BLaER1 (cell line): ENCODE measurements at regions not wholly inside any gene's neighbourhood (a gene's known extent, or its start where the extent isn't known, plus 50 kb on each side); places are given as distances from the start of the nearest gene placed in this dataset.

Experiments used
- H3K27ac ChIP-seq: shearing (Covaris generic); formaldehyde crosslinking; 2 replicates; pipeline ENCODE4 v1.8.1; 2022
- H3K27me3 ChIP-seq: shearing (Covaris generic); formaldehyde crosslinking; 2 replicates; pipeline ENCODE4 v1.8.1; 2022
- H3K36me3 ChIP-seq: shearing (Covaris generic); formaldehyde crosslinking; 2 replicates; pipeline ENCODE4 v1.8.1; 2022
- H3K4me1 ChIP-seq: shearing (Covaris generic); formaldehyde crosslinking; 2 replicates; pipeline ENCODE4 v1.8.1; 2022
- H3K4me2 ChIP-seq: shearing (Covaris generic); formaldehyde crosslinking; 2 replicates; pipeline ENCODE4 v1.8.1; 2022
- H3K4me3 ChIP-seq: shearing (Covaris generic); formaldehyde crosslinking; 2 replicates; pipeline ENCODE4 v1.8.1; 2022
- H3K9ac ChIP-seq: shearing (Covaris generic); formaldehyde crosslinking; 2 replicates; pipeline ENCODE4 v1.8.1; 2022
- H3K9me3 ChIP-seq: shearing (Covaris generic); formaldehyde crosslinking; 2 replicates; pipeline ENCODE4 v1.8.1; 2022
- H4K20me1 ChIP-seq: shearing (Covaris generic); formaldehyde crosslinking; 2 replicates; pipeline ENCODE4 v1.8.1; 2022
- Cebpa-rat ChIP-seq: shearing (Covaris generic); IDR thresholded peaks from 2 replicates; pipeline ENCODE4 v1.8.1; 2022

DNA sequence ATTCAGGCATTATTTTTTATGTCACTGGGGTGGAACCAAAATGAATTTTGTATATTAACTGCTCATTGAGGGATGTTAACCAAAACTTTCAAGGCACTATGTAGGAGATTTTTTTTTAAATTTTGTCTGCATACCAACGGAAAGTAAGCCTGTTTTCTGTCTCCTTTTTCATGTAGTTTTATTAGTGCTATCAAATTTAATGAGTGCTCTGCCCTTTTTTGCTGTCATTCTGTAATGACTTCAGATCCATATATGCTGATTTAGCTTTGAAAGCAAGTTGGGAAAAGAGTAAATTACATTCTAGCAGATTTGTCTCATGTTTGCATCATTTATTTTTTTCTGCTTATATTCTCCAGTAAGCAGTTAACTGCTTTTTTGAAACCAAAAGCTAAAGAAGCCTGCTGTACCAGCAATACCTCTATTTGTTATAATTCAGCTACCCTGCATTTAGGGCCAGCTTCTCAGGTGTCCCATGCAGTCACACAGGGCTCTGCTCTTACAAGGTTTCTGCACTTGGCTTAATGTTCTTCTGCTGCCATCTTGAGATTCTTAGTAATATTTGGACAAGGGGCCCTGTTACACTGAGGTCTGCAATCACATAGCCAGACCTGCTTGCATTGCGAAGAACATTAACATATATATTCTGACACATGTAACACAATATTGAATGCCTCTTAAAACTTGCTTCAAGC lies 429.0 kb downstream of the UTRN start:
- Histone ChIP-seq H3K27me3 (no peaks in the 10 kb centered on the region), H3K27ac (no peak overlapping the region), H3K9me3 (no peaks in the 10 kb centered on the region), H3K4me1 (no peaks in the 10 kb centered on the region), H3K4me2 (no peak overlapping the region), H3K36me3 (peaks cover 17% of the 10 kb centered on the region; the same call in 1 of the 2 replicates), H3K9ac (no peak overlapping the region), H4K20me1 (peaks cover 18% of the 10 kb centered on the region; the same call in 1 of the 2 replicates), H3K4me3 (no peak overlapping the region)
- TF ChIP-seq Cebpa-rat = no peak

DNA sequence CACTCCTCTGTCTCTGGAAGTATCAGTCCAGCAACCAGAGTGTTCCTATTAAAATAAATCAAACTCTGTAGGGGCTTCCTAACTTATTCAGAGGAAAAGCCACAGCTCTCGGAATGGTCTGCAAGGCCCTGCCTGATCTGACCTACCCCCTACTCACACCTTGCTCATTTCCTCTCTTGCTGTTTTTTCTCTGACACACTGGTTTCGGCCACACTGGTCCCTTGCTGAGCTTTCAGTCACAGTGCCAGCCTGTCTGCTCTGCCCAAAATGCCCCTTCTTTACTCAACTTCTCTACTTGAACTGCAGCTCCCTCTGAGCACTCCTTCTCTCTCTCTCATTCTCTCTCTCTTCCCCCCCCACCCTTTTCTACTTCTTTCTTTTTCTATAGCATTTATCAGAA lies 430.2 kb downstream of the UTRN start:
- H3K4me3 ChIP-seq = no peak overlapping the region
- H3K9me3 ChIP-seq = no peaks in the 10 kb centered on the region
- no peak overlapping the region for H3K27ac ChIP-seq
- TF ChIP-seq Cebpa-rat = no peak
- H4K20me1 ChIP-seq = peaks cover 18% of the 10 kb centered on the region; the same call in 1 of the 2 replicates
- H3K4me1 ChIP-seq = no peaks in the 10 kb centered on the region
- H3K27me3 ChIP-seq = no peaks in the 10 kb centered on the region
- no peak overlapping the region for H3K4me2 ChIP-seq
- peaks cover 29% of the 10 kb centered on the region for H3K36me3 ChIP-seq
- no peak overlapping the region for H3K9ac ChIP-seq

DNA sequence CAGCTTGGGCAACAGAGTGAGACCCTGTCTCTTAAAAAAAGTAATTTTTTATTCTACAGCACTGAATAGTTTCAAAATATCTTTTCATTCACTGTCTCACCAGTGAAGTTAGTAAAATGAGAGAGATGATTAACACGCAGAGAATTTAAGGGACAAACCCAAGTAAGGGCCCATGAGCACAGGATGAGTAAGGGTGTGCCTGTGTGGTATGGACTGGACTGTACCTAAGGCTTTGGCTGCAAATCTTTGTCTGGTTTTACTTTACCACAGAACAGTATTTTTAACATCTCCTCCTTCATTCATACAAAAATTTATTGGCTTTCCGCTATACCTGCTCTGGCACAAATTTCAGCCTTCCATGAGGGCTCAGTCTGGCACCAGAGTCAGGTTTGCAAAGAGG lies 433.3 kb downstream of the UTRN start:
- Histone ChIP-seq H3K4me3 (no peak overlapping the region), H3K9me3 (no peaks in the 10 kb centered on the region), H3K27me3 (no peaks in the 10 kb centered on the region), H3K9ac (no peak overlapping the region), H3K36me3 (peaks cover 51% of the 10 kb centered on the region), H4K20me1 (peaks cover 18% of the 10 kb centered on the region; the same call in 1 of the 2 replicates), H3K4me2 (no peak overlapping the region), H3K27ac (no peak overlapping the region), H3K4me1 (no peaks in the 10 kb centered on the region)
- no peak for TF ChIP-seq Cebpa-rat

DNA sequence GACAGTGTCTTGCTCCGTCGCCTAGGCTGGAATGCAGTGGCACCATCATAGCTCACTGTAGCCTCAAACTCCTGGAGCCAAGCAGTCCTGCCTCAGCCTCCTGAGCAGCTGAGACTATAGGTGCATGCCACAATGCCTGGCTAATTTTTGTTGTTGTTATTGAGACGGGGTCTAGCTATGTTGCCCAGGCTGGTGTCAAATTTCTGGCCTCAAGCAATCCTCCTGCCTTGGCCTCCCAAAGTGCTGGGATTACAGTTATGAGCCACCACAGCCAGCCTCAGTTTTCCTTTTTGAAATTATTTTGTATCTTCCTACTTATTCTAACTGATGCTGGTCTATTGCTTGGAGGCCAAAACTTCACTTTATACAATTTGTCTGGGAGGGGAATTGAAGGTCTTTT lies 436.1 kb downstream of the UTRN start:
- Histone ChIP-seq H3K27ac (no peak overlapping the region), H3K4me2 (no peak overlapping the region), H3K27me3 (no peaks in the 10 kb centered on the region), H3K36me3 (peaks cover 53% of the 10 kb centered on the region), H4K20me1 (no peaks in the 10 kb centered on the region), H3K9ac (no peak overlapping the region), H3K4me3 (no peak overlapping the region), H3K4me1 (no peaks in the 10 kb centered on the region), H3K9me3 (no peaks in the 10 kb centered on the region)
- no peak for TF ChIP-seq Cebpa-rat

DNA sequence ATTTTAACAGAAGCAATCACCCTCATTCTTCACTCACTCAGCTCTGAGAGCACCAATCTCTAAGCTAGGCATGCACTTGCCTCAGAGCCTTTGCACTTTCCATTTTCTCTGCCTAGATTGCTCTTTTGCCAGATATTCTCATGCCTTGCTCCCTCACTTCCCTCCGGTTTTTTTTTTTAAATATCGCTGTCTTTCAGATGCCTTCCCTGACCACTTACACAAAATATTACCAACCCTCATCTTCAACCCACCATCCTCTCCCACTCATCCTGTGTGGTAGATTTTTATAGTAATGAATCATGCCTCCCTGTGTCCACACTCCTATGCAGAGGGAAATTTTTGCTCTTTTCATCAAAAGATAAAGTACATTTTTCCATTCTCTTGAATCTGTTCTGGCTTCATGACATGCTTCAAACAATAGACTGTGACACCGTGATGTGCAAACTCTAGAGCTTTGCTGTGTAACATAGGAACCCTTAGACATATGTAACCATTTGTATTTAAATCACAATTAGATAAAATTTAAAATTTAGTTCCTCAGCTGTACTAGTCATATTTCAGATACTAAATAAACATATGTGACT lies 437.1 kb downstream of the UTRN start:
- Histone ChIP-seq H3K4me1 (no peaks in the 10 kb centered on the region), H3K27ac (no peak overlapping the region), H3K9me3 (no peaks in the 10 kb centered on the region), H3K36me3 (peaks cover 57% of the 10 kb centered on the region), H3K27me3 (no peaks in the 10 kb centered on the region), H3K4me2 (no peak overlapping the region), H4K20me1 (no peaks in the 10 kb centered on the region), H3K9ac (no peak overlapping the region), H3K4me3 (no peak overlapping the region)
- TF ChIP-seq Cebpa-rat = no peak

DNA sequence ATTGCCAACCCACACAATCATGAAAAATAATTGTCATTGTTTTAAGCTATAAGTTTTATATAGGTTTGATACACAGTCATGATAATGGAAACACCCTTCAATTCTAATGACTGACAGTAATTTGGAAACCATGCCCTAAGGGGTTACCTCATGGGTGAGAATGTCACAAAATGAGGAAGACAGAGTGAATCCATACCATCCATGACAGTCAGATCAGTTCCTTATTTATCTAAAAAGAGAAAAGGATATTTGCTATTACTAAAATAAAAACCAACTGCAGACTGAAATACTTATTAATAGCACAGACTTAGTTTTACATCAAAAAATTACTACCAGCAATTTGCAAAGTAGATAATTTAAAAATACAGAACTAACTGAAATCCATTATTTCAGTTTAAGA lies 437.8 kb downstream of the UTRN start:
- Histone ChIP-seq H3K4me2 (no peak overlapping the region), H3K4me1 (no peaks in the 10 kb centered on the region), H3K9ac (no peak overlapping the region), H3K9me3 (no peaks in the 10 kb centered on the region), H3K4me3 (no peak overlapping the region), H3K27ac (no peak overlapping the region), H4K20me1 (no peaks in the 10 kb centered on the region), H3K27me3 (no peaks in the 10 kb centered on the region), H3K36me3 (peaks cover 56% of the 10 kb centered on the region)
- TF ChIP-seq Cebpa-rat = no peak

DNA sequence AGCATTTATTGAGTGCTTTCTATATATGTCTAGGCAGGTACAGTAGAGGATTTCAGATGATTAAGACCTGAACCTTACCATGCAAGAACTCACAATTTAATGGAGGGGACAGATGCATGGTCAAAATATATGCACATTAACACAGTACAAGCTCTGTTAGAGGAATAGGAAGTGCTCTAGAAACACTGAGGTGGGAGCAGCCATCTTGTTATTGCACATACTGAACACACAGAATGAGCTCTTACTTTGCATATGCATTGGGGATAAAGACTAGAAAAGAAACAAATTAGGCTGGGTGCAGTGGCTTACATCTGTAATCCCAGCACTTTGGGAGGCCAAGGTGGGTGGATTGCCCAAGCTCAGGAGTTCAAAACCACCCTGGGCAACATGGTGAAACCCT lies 438.3 kb downstream of the UTRN start:
- H3K27ac ChIP-seq = no peak overlapping the region
- H3K4me1 ChIP-seq = no peaks in the 10 kb centered on the region
- peaks cover 52% of the 10 kb centered on the region for H3K36me3 ChIP-seq
- no peaks in the 10 kb centered on the region for H3K27me3 ChIP-seq
- H3K4me2 ChIP-seq = no peak overlapping the region
- no peak for TF ChIP-seq Cebpa-rat
- no peaks in the 10 kb centered on the region for H4K20me1 ChIP-seq
- no peak overlapping the region for H3K9ac ChIP-seq
- H3K4me3 ChIP-seq = no peak overlapping the region
- H3K9me3 ChIP-seq = no peaks in the 10 kb centered on the region

DNA sequence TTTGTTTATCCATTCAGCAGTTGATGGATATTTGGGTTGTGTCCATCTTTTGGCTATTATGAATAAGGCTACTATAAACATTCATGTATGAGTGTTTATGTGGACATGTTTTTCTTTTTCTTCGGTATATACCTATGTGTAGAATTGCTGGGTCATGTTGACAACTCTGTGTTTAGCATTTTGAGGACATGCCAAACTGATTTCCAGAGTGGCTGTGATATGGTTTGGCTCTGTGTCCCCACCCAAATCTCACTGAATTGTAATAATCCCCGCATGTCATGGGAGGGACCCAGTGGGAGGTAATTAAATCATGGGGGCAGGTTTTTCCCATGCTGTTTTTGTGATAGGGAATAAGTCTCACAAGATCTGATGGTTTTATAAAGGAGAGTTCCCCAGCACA lies 439.7 kb downstream of the UTRN start:
- Histone ChIP-seq H4K20me1 (no peaks in the 10 kb centered on the region), H3K4me2 (no peak overlapping the region), H3K36me3 (peaks cover 38% of the 10 kb centered on the region), H3K27me3 (no peaks in the 10 kb centered on the region), H3K4me1 (no peaks in the 10 kb centered on the region), H3K9ac (no peak overlapping the region), H3K27ac (no peak overlapping the region), H3K4me3 (no peak overlapping the region), H3K9me3 (no peaks in the 10 kb centered on the region)
- no peak for TF ChIP-seq Cebpa-rat

DNA sequence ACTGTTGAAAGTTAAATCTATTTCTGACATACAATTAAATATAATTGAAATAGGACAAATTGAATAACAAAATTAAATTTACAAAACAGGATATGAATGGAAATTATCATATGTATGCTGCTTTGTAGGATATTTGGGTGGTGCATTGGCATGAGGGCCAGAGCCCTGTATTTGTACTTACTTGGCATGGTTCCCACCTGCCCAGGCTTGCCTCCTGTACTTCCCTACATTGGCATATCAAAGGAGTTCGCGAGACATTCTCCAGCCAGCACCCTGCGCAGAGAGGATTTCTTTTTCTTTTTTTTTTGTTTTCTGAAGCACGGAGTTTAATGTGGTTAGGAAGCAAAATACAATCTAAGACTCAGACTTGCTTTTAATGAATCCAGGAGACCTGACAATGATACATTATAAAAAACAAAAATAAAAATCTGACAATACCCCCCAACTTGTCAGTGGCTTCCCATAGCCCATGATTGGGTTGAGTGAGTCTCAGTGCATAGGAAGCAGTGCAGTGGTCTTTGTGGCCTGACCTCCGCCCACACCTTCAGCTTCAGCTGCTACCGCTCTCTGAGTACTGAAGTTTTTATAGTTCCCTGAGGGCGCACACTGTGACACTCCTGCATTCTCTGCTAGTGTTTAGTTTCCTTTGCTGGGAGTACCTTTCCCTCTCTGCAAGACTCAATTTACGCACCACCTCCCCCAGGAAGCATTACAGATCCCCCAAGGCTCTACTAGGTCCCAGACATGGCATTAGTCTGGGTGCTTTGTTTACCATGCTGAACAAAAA lies 440.8 kb downstream of the UTRN start:
- H3K36me3 ChIP-seq = peaks cover 32% of the 10 kb centered on the region
- TF ChIP-seq Cebpa-rat = no peak
- H3K4me1 ChIP-seq = no peaks in the 10 kb centered on the region
- H4K20me1 ChIP-seq = no peaks in the 10 kb centered on the region
- H3K4me2 ChIP-seq = no peak overlapping the region
- H3K9me3 ChIP-seq = no peaks in the 10 kb centered on the region
- no peaks in the 10 kb centered on the region for H3K27me3 ChIP-seq
- H3K4me3 ChIP-seq = no peak overlapping the region
- no peak overlapping the region for H3K9ac ChIP-seq
- H3K27ac ChIP-seq = no peak overlapping the region

DNA sequence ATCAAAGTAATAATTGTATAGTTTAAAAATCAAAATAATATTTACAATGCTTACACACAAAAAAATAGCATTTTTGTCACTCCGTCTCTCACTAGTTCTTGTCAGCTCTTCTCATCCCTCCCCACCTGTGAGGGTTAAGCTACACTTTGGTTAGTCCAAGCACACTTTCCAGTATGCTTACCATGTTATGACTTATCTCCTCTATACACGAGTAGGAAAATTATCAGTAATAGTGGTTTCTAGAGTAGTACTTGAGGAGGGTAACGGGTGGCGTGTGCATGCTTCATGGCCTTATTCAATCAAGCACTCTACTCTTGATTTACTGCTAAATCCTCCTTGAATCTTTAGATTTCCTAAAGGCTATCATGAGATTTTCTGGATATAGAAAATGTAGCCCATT lies 443.7 kb downstream of the UTRN start:
- Histone ChIP-seq H3K9me3 (no peaks in the 10 kb centered on the region), H4K20me1 (no peaks in the 10 kb centered on the region), H3K4me1 (no peaks in the 10 kb centered on the region), H3K9ac (no peak overlapping the region), H3K4me3 (no peak overlapping the region), H3K27me3 (no peaks in the 10 kb centered on the region), H3K4me2 (no peak overlapping the region), H3K27ac (no peak overlapping the region), H3K36me3 (peaks cover 32% of the 10 kb centered on the region)
- TF ChIP-seq Cebpa-rat = no peak
